T-helper 1 cell treated with Interleukin-12 subunit alpha and Interleukin-12 subunit beta and Interleukin-4 antibody, amounts not matched to agents 30 ng/mL and 1 ng/mL, for 36 hours (primary cell): ENCODE measurements at regions not wholly inside any gene's neighbourhood (a gene's known extent, or its start where the extent isn't known, plus 50 kb on each side); places are given as distances from the start of the nearest gene placed in this dataset.
"Not testable (repeated sequence)": the region's sequence is repeated elsewhere in the genome, so short reads cannot be mapped to it uniquely, and the experiment has no call there.

ENCODE experiments used
- intact Hi-C: fragments of 100-400 bp; cut with micrococcal nuclease; formaldehyde crosslinking; loops from one replicate; pipeline ENCODE4 v1.15.1; 2024

GRCh38 chr6:72457738-72458137, 164.1 kb upstream of the KCNQ5 start:
- intact Hi-C loops = no loop called here

- intact Hi-C loops = no loop called here
These were observed 163.3 kb upstream of the KCNQ5 start for GRCh38 chr6:72458521-72458920.

DNA sequence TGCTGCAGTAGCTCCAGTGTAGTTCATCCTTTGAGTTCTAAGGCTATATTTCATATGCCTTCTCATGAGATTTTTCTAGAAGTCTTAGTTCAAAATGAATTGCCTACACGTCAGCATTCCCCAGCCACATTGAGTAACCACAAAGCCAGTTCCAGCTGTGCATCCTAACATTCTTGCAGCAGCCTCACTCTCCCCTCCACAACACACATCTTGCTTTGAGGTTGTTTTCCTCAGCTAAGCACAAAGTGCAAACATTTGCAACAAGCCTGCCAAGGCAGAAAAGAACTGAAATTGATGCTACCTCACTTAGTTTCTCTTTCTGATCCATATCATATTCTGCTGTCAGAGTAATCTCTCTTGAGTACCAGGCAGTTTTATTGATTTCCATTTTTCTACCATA, 160.7 kb upstream of the KCNQ5 start:
- intact Hi-C loops = no loop called here

DNA sequence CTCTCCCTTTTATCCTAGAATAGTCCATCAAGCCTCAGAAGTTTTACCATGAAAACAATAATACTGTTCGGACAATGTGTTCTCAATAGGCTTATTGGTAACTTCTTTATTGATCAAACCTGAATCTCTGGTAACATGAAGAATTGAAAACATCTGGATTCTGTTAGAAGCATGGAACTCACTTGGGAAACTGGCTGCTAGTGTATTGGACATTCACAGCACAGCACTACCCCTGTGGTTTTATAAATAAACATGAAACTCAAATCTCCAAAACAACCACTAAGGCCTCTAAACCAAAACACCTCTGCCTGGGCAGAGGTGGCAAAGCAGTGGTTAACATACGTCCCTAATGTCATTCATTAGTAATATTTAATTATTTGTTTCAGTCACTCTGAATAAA, 157.6 kb upstream of the KCNQ5 start:
- intact Hi-C loops = no loop called here

GRCh38 chr6:72464791-72465691, 156.8 kb upstream of the KCNQ5 start:
- intact Hi-C loops = no loop called here

DNA sequence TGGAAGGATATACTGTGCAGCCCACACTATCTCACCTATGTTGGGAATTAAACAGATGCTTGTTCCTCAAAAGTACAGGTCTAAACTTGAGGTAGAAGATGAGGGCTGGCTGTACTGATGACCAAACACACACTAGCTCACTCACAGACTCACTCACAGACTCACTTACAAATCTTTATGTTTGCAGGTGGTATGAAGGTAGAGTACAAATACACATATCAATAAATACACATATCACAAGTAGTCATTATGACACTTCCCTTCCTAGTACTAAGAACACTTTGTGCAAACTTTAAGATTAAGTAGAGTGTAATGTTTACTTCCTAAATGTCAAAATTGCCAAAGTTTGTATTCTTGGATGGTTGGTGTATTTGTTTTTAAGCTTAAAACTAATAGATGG, 155.4 kb upstream of the KCNQ5 start:
- intact Hi-C loops = no loop called here

GRCh38 chr6:72466971-72467566, 154.8 kb upstream of the KCNQ5 start:
- intact Hi-C loops = no loop called here

GRCh38 chr6:72469406-72469983, 152.4 kb upstream of the KCNQ5 start:
- intact Hi-C loops = not testable (repeated sequence)

- intact Hi-C loops = no loop called here
These were observed 145.8 kb upstream of the KCNQ5 start for GRCh38 chr6:72476051-72476450.

DNA sequence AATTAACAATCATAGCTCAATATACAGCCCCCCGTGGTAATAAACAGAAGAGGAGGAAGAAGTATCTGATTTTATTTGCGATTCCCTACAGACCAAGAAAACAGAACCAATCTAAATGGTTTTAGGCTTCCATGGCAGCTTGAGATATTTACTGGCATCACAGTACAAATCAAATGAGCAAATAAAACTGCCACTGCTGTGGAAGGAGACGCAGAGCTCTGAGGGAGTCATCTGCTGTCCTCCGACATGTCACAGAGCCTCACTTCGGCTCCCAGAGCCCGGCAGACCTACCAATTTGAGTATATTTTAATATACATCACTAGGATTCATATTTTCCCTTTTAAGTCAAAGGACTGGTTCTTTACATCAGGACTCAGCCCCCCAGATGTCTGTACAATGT, 145.2 kb upstream of the KCNQ5 start:
- intact Hi-C loops = no loop called here

DNA sequence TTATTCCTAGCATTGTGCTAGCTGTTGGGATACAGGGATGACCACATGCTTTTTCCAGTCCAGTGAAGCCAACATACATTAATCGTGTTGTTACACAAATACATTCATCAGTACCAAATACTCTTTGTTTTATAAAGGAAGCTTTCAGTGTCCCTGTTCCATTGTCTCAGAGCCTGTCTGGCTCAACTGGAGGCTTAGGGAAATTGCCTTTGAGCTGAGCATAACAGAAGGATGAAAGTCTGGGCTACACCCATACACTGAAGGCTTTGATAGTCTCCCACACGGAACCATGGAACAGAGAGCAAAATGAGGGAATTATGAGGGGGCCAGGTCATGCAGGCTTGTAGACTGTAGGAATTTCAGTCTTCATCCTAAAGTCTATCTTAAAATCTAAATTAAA, 126.4 kb upstream of the KCNQ5 start:
- intact Hi-C loops = no loop called here

DNA sequence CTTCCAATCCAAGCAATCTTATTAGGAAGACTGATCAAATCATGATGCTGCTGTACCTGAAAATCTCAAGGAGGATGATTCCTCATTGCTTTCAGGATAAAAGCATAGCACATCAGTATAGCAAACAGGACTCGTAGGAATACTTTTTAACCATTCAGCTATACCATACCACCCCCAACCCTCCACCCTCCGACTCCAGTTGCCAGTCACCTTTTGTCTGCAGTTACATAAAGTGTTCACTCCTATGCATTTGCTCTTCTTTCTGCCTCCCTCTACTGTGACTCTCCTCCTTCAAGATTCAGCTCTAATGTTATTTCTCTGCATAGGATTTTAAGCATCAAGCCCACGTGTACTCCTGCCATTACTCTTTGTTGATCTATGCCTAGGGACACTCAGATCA, 124.7 kb upstream of the KCNQ5 start:
- intact Hi-C loops = no loop called here

GRCh38 chr6:72500669-72501068, 121.2 kb upstream of the KCNQ5 start:
- intact Hi-C loops = no loop called here

GRCh38 chr6:72504406-72504805, 117.5 kb upstream of the KCNQ5 start:
- intact Hi-C loops = no loop called here

GRCh38 chr6:72505446-72505845, 116.4 kb upstream of the KCNQ5 start:
- intact Hi-C loops = no loop called here

DNA sequence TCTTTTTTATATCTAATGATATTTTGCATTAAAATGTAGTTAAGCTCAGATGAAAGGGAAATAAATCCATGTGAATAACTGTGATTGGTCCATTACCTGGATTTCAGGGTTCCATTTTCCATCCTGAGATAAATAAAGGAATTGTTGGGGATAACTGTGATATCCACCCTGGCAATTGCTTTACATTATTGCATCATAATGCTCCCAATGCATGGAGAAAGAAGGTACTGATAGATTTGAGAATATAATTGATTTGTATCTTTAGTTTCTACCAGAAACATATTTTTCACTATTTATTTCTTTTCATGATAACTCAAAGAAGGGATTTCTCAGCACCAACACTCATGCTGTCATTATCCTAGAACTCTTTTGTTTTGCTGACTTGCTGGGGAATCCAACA, 102.0 kb upstream of the KCNQ5 start:
- intact Hi-C loops = no loop called here

GRCh38 chr6:72521684-72522083, 100.2 kb upstream of the KCNQ5 start:
- intact Hi-C loops = loop anchor here (2.0 kb wide), 1 partner anchor 607 kb away; no protein-coding TSS in a partner anchor

DNA sequence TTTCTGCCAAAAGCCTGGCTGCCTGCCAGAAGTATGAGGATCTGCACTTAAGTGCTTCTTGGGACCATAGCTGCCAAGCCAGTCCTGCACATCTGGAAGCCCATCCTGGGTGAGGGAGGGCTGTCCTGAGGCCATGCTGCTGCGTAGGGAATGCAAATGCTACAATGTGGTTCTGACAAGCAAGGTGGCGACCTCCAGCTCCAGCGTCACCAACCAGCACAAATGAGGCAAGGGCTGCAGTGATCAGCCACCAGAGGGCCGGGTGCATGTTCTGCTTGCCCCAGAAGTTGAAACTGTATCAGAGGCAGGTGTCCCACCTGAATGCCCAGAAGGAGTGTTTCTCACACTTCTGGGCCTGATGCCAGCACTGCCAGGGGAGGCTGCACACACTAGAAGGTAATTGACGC, 99.1 kb upstream of the KCNQ5 start:
- intact Hi-C loops = loop anchor here (2.0 kb wide), 1 partner anchor 606 kb away; no protein-coding TSS in a partner anchor

GRCh38 chr6:72524011-72524645, 97.7 kb upstream of the KCNQ5 start:
- intact Hi-C loops = no loop called here

DNA sequence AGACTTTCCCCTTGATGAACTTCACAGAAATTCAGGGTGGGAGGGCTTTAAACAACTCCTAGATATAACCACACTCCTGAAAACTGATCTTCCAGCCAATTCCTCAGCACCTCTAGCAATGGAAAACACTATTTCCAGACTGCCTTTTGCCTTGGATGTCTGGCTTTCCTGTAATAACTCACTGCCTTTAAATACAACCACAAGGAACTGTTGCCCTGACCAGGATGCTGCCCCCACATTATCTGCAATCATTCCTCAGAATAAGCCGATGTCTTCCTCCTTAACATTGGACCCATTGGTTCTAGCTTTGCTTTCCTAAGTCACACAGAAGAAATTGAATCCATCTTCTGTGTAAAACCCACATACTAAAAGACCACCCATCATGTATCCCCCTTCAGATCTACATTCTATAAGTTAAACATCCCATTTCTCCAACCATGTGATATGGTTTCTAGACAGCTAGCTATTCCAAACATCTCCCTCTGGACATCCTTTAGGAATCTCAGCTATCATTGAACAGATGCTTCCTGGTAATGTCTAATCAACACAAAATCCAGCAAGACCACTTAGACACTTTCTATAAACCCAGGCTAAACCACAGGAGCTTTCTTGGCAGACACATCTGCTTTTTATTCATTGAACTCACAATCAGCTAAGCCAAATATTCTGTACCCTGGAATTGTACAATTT, 95.9 kb upstream of the KCNQ5 start:
- intact Hi-C loops = no loop called here

- intact Hi-C loops = no loop called here
These were observed 91.7 kb upstream of the KCNQ5 start for GRCh38 chr6:72530152-72530551.
